Esophagus muscularis mucosa (tissue), 4 donors: ENCODE measurements at regions not wholly inside any gene's neighbourhood (a gene's known extent, or its start where the extent isn't known, plus 50 kb on each side); places are given as distances from the start of the nearest gene placed in this dataset.

Experiments used
- DNase-seq: peaks from one replicate; pipeline ENCODE4 v3.0.0-alpha.2; 2017; ENCODE audit errors: extremely low spot score
- H3K27ac ChIP-seq, 4 donors: fragments of 200-600 bp; sonication (generic); replicated peaks in 1 of 4; 1 replicate in 3 of 4; 2 replicates in 1 of 4; pipeline ENCODE4 v1.5.1; 2016 to 2019; ENCODE audit warnings: mild to moderate bottlenecking in 1 of 4
- H3K27me3 ChIP-seq, 4 donors: fragments of 200-600 bp; sonication (generic); one replicate each; pipeline versions ENCODE4 v1.5.1 to v1.6.0; 2016 to 2019
- H3K36me3 ChIP-seq, 4 donors: fragments of 200-600 bp; sonication (generic); one replicate each; pipeline ENCODE4 v1.5.1; 2016 to 2019
- H3K4me1 ChIP-seq, 4 donors: fragments of 200-600 bp; sonication (generic); one replicate each; pipeline ENCODE4 v1.5.1; 2016 to 2019
- H3K4me3 ChIP-seq, 4 donors: fragments of 200-600 bp; sonication (generic); 1 replicate in 2 of 4; 2 replicates in 2 of 4; pipeline ENCODE4 v1.5.1; 2016 to 2019; ENCODE audit warnings: mild to moderate bottlenecking in 4 of 4, moderate library complexity in 1 of 4
- H3K9me3 ChIP-seq, 4 donors: fragments of 200-600 bp; sonication (generic); 1 replicate in 3 of 4; 2 replicates in 1 of 4; pipeline ENCODE4 v1.5.1; 2016 to 2019
- EP300 ChIP-seq: sonication (generic); formaldehyde crosslinking; IDR thresholded peaks from one replicate; pipeline ENCODE4 v1.6.1; 2017; ENCODE audit warnings: antibody characterized with exemption
- POLR2A ChIP-seq: fragments of 450-650 bp; IDR thresholded peaks from one replicate; pipeline ENCODE4 v1.6.1; 2017; ENCODE audit warnings: antibody characterized with exemption, moderate library complexity, mild to moderate bottlenecking, low read depth
- POLR2AphosphoS5 ChIP-seq, 2 donors: sonication (generic); formaldehyde crosslinking; IDR thresholded peaks; one replicate each; pipeline ENCODE4 v1.6.1; 2017; ENCODE audit warnings: antibody characterized with exemption in 2 of 2
- WGBS: methylation state at CpG from one replicate; pipeline ENCODE4 v1.1.5; 2018; 5-methylcytosine and 5-hydroxymethylcytosine counted together
- intact Hi-C: fragments of 100-400 bp; cut with DNase I; formaldehyde crosslinking; loops from one replicate; pipeline ENCODE4 v1.15.1; 2023
- TF ChIP-seq, protein P1 (sequence below), 3 experiments: fragments of 200-600 bp in 2 of 3; fragments of 450-650 bp in 1 of 3; sonication (generic) in 2 of 3; IDR thresholded peaks; one replicate each; pipeline ENCODE4 v1.5.1; 2017 to 2019; ENCODE audit warnings: antibody characterized with exemption in 3 of 3, mild to moderate bottlenecking in 2 of 3, moderate library complexity in 1 of 3

DNA sequence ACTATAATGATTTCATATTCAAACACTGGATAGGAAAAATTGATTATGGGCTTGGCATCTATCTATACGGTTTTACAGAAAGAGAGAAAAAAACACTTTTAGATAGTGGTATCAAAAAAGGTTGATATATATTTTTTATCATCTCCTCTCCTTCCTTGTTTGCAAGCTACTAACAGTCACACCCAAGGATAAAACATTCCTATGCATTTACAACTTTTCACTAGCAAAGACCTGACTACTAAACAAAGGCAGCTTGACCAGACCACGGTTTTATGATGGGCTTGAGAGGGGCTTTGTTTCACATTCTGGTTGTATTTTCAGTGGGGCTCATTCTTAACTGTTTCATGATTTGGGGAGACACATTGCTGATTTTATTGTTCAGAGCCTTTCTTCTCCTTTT lies 477.6 kb upstream of the CITED2 start:
- no peak overlapping the region for H3K27ac ChIP-seq
- H3K9me3 ChIP-seq = peaks cover 0 to 8% (median 4%) of the 10 kb centered on the region in 4 donors
- 81% methylated on average over 2 of the region's 2 CpGs for WGBS
- peaks cover 5 to 29% (median 21%) of the 10 kb centered on the region in 4 donors for H3K4me1 ChIP-seq
- no peaks in the 10 kb centered on the region for H3K27me3 ChIP-seq
- no peak for TF ChIP-seq POLR2A
- TF ChIP-seq EP300 = no peak
- TF ChIP-seq POLR2AphosphoS5 (IDR thresholded peaks at IDR 0.05) = no peak
- TF ChIP-seq, protein P1, sequence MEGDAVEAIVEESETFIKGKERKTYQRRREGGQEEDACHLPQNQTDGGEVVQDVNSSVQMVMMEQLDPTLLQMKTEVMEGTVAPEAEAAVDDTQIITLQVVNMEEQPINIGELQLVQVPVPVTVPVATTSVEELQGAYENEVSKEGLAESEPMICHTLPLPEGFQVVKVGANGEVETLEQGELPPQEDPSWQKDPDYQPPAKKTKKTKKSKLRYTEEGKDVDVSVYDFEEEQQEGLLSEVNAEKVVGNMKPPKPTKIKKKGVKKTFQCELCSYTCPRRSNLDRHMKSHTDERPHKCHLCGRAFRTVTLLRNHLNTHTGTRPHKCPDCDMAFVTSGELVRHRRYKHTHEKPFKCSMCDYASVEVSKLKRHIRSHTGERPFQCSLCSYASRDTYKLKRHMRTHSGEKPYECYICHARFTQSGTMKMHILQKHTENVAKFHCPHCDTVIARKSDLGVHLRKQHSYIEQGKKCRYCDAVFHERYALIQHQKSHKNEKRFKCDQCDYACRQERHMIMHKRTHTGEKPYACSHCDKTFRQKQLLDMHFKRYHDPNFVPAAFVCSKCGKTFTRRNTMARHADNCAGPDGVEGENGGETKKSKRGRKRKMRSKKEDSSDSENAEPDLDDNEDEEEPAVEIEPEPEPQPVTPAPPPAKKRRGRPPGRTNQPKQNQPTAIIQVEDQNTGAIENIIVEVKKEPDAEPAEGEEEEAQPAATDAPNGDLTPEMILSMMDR (IDR thresholded peaks at IDR 0.05) = no peak
- H3K4me3 ChIP-seq = no peak overlapping the region
- intact Hi-C loops = no loop called here
- no peaks in the 10 kb centered on the region for H3K36me3 ChIP-seq
- no peak for DNase-seq

DNA sequence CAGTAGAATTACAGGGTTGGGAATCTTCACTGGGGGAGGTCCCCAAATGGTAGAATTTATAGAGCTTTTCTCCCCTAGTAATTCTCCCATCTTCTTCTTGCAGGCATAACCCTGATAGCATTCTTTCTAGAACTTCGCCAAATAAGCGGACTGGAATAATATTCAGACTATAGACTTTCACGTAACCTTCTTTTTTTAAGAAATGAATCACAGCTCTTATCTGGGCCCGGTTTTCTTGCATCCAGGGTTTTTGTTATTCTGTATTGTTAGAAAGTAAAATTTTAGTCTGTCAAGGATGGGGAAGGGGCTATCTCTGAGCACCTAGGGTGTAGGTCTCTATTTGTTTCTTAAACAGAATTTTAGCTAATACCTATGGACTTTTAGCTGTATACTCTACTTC lies 476.8 kb upstream of the CITED2 start:
- Histone ChIP-seq H3K4me3 (no peak overlapping the region), H3K4me1 (peaks cover 6 to 29% (median 23%) of the 10 kb centered on the region in 4 donors), H3K27ac (no peak overlapping the region), H3K36me3 (no peaks in the 10 kb centered on the region), H3K9me3 (peaks cover 0 to 8% (median 4%) of the 10 kb centered on the region in 4 donors), H3K27me3 (no peaks in the 10 kb centered on the region)
- intact Hi-C loops = no loop called here
- DNase-seq = no peak
- WGBS = 50% methylated on average over 4 of the region's 4 CpGs
- TF ChIP-seq POLR2A (no peak), EP300 (no peak)
- TF ChIP-seq, protein P1 (IDR thresholded peaks at IDR 0.05) = no peak

DNA sequence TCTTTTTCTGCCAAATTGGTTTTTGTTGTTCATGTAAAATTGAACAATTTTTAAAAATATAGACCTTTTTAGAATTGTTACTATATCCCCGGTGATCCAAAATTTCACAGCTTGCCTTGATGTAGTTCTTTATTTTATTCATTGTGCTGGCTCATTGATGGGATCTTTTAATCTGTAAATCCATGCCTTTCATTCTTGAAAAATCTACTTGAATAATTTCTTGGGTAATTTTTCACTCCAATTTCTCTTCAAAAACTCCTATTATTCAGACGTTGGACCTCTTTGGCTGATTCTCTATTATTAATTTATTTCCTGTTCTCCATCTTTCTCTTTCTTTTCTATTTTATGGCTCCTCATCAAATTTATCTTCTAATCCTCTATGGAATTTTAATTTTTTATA lies 476.1 kb upstream of the CITED2 start:
- no peak overlapping the region for H3K4me3 ChIP-seq
- DNase-seq = no peak
- H3K27me3 ChIP-seq = no peaks in the 10 kb centered on the region
- peaks cover 0 to 8% (median 4%) of the 10 kb centered on the region in 4 donors for H3K9me3 ChIP-seq
- no peaks in the 10 kb centered on the region for H3K36me3 ChIP-seq
- intact Hi-C loops = no loop called here
- peaks cover 6 to 25% (median 20%) of the 10 kb centered on the region in 4 donors for H3K4me1 ChIP-seq
- TF ChIP-seq, protein P1 (IDR thresholded peaks at IDR 0.05) = no peak
- TF ChIP-seq POLR2A (no peak), POLR2AphosphoS5 (IDR thresholded peaks at IDR 0.05) (no peak), EP300 (no peak)
- WGBS = 92% methylated on average over 2 of the region's 2 CpGs
- no peak overlapping the region for H3K27ac ChIP-seq

DNA sequence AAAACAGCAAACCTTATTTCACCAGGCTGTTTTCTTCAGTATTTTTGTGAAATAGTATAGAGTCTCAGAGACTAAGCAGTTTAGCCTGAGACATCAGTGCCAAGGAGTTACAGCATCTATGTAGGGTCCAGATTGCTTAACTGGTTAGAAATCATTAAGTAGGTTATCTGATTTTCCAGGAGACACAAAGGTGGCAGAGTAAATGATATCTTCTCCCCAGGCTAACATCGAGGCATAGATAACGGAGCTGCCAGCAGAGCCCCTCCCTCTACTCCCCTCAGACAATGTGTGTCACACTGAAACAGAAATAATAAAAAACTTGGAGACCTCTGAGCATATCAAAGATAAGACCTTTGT lies 473.0 kb upstream of the CITED2 start:
- no peaks in the 10 kb centered on the region for H3K36me3 ChIP-seq
- WGBS = 16% methylated on average over 2 of the region's 2 CpGs
- H3K27me3 ChIP-seq = no peaks in the 10 kb centered on the region
- DNase-seq = no peak
- TF ChIP-seq EP300 (no peak), POLR2A (no peak), POLR2AphosphoS5 (IDR thresholded peaks at IDR 0.05) (no peak)
- TF ChIP-seq, protein P1 (IDR thresholded peaks at IDR 0.05) = no peak
- peak overlapping the region in 2 of 4 donors; percentile 24 to 43 for H3K27ac ChIP-seq
- H3K9me3 ChIP-seq = peaks cover 0 to 8% (median 4%) of the 10 kb centered on the region in 4 donors
- peaks cover 6 to 21% (median 19%) of the 10 kb centered on the region in 4 donors for H3K4me1 ChIP-seq
- H3K4me3 ChIP-seq = no peak overlapping the region
- intact Hi-C loops = no loop called here
